GM23338 (cell line): ENCODE measurements at regions not wholly inside any gene's neighbourhood (a gene's known extent, or its start where the extent isn't known, plus 50 kb on each side); places are given as distances from the start of the nearest gene placed in this dataset.

Experiments
- ATAC-seq: fragments of 200-7000 bp; cut with Tn5 transposase; 3 replicates; pipeline ENCODE4 v1.9.1; 2020
- DNase-seq: peaks from one replicate; pipeline ENCODE4 v3.0.0-alpha.2; 2015; ENCODE audit warnings: low spot score
- H2AFZ ChIP-seq: fragments of 200-600 bp; sonication (generic); 2 replicates; pipeline ENCODE4 v1.8.0; 2016; ENCODE audit warnings: antibody characterized with exemption, mild to moderate bottlenecking, moderate library complexity
- H3F3A ChIP-seq: fragments of 200-600 bp; sonication (generic); replicated peaks from 2 replicates; pipeline ENCODE4 v1.8.0; 2017; ENCODE audit warnings: antibody characterized with exemption, mixed run types, low read depth
- H3K27ac ChIP-seq: fragments of 200-600 bp; sonication (generic); 2 replicates; pipeline ENCODE4 v1.6.1; 2016; ENCODE audit warnings: low read depth
- H3K27me3 ChIP-seq: fragments of 200-600 bp; sonication (generic); 2 replicates; pipeline ENCODE4 v1.8.0; 2016; ENCODE audit warnings: mild to moderate bottlenecking, mixed run types, moderate library complexity; ENCODE audit not compliant: insufficient read depth
- H3K36me3 ChIP-seq: fragments of 200-600 bp; sonication (generic); 2 replicates; pipeline ENCODE4 v1.8.0; 2016; ENCODE audit warnings: mild to moderate bottlenecking; ENCODE audit not compliant: insufficient read depth
- H3K4me1 ChIP-seq: fragments of 200-600 bp; sonication (generic); 2 replicates; pipeline ENCODE4 v1.8.0; 2016; ENCODE audit warnings: mild to moderate bottlenecking, moderate library complexity; ENCODE audit not compliant: insufficient read depth
- H3K4me2 ChIP-seq: fragments of 200-600 bp; sonication (generic); 2 replicates; pipeline ENCODE4 v1.7.1; 2017; ENCODE audit warnings: mixed run types
- H3K4me3 ChIP-seq: fragments of 200-600 bp; sonication (generic); 2 replicates; pipeline ENCODE4 v1.6.1; 2016; ENCODE audit warnings: mixed run types
- H3K79me2 ChIP-seq: fragments of 200-600 bp; sonication (generic); replicated peaks from 2 replicates; pipeline ENCODE4 v1.8.0; 2017; ENCODE audit warnings: mild to moderate bottlenecking; ENCODE audit not compliant: insufficient read depth
- H3K9me2 ChIP-seq: fragments of 200-600 bp; sonication (generic); 2 replicates; pipeline ENCODE4 v1.8.0; 2017; ENCODE audit not compliant: insufficient read depth
- H4K20me1 ChIP-seq: fragments of 200-600 bp; sonication (generic); replicated peaks from 2 replicates; pipeline ENCODE4 v1.8.0; 2017; ENCODE audit warnings: mild to moderate bottlenecking; ENCODE audit not compliant: insufficient read depth
- H3K27ac Mint-ChIP-seq: 2 replicates; pipeline ENCODE4 v1.8.0; 2020; ENCODE audit warnings: inconsistent platforms, mild to moderate bottlenecking, moderate library complexity, mixed read lengths
- H3K27me3 Mint-ChIP-seq: 3 replicates; pipeline ENCODE4 v1.8.0; 2022; ENCODE audit warnings: low read depth, mild to moderate bottlenecking, moderate library complexity, mixed read lengths, inconsistent platforms; ENCODE audit not compliant: insufficient read depth, poor library complexity
- H3K36me3 Mint-ChIP-seq: 3 replicates; pipeline ENCODE4 v1.8.0; 2021; ENCODE audit warnings: low read depth, mild to moderate bottlenecking, inconsistent platforms, moderate library complexity, mixed read lengths
- H3K4me1 Mint-ChIP-seq: 3 replicates; pipeline ENCODE4 v1.8.0; 2020; ENCODE audit warnings: mild to moderate bottlenecking, inconsistent platforms, mixed read lengths
- H3K4me3 Mint-ChIP-seq: 3 replicates; pipeline ENCODE4 v1.8.0; 2021; ENCODE audit warnings: moderate library complexity, mild to moderate bottlenecking, inconsistent platforms, mixed read lengths
- H3K9me3 Mint-ChIP-seq: 3 replicates; pipeline ENCODE4 v1.8.0; 2020; ENCODE audit warnings: moderate library complexity, mild to moderate bottlenecking, inconsistent platforms, mixed read lengths
- CREB1 ChIP-seq: fragments of 250-450 bp; sonication (Bioruptor Pico); IDR thresholded peaks from 2 replicates; pipeline ENCODE4 v1.5.0; 2020; ENCODE audit warnings: low read depth, mild to moderate bottlenecking, moderate library complexity
- EZH2 ChIP-seq: fragments of 200-600 bp; sonication (generic); IDR thresholded peaks from one replicate; pipeline ENCODE4 v1.8.0; 2017; ENCODE audit warnings: antibody characterized with exemption, mild to moderate bottlenecking, low read depth; ENCODE audit not compliant: unreplicated experiment
- EZH2phosphoT487 ChIP-seq: fragments of 200-600 bp; sonication (generic); IDR thresholded peaks from one replicate; pipeline ENCODE4 v1.8.1; 2018; ENCODE audit warnings: antibody characterized with exemption; ENCODE audit not compliant: unreplicated experiment
- JUNB ChIP-seq: IDR thresholded peaks from one replicate; pipeline ENCODE4 v1.6.1; 2016; ENCODE audit warnings: antibody characterized with exemption; ENCODE audit not compliant: unreplicated experiment
- NANOG ChIP-seq: IDR thresholded peaks from 2 replicates; pipeline ENCODE4 v1.6.1; 2016; ENCODE audit warnings: antibody characterized with exemption, borderline replicate concordance
- POLR2AphosphoS5 ChIP-seq: IDR thresholded peaks from 2 replicates; pipeline ENCODE4 v1.6.1; 2016; ENCODE audit warnings: antibody characterized with exemption, low read depth
- STAT1 ChIP-seq: IDR thresholded peaks from one replicate; pipeline ENCODE4 v1.6.1; 2016; ENCODE audit warnings: antibody characterized with exemption; ENCODE audit not compliant: unreplicated experiment
- ZNF114 ChIP-seq: fragments of 250-450 bp; sonication (Bioruptor Pico); IDR thresholded peaks from 2 replicates; pipeline ENCODE4 v1.5.0; 2020; ENCODE audit warnings: mild to moderate bottlenecking, moderate library complexity
- ZNF331 ChIP-seq: fragments of 250-450 bp; sonication (Bioruptor Pico); IDR thresholded peaks from 2 replicates; pipeline ENCODE4 v1.5.0; 2020; ENCODE audit warnings: low read depth, mild to moderate bottlenecking, moderate library complexity
- TF ChIP-seq, protein P1 (sequence below): IDR thresholded peaks from 2 replicates; pipeline ENCODE4 v1.6.1; 2016; ENCODE audit warnings: antibody characterized with exemption
- TF ChIP-seq, protein P2 (sequence below), 2 experiments: fragments of 200-600 bp in 1 of 2; sonication (generic) in 1 of 2; conservative IDR thresholded peaks; 2 replicates each; pipeline versions ENCODE4 v1.5.1 to v1.6.1; 2016 to 2017; ENCODE audit warnings: antibody characterized with exemption in 2 of 2, low read depth in 2 of 2, mild to moderate bottlenecking in 2 of 2, moderate library complexity in 1 of 2
- TF ChIP-seq, protein P3 (sequence below): IDR thresholded peaks from one replicate; pipeline ENCODE4 v1.6.1; 2018; ENCODE audit warnings: antibody characterized with exemption; ENCODE audit not compliant: unreplicated experiment
- TF ChIP-seq, protein P4 (sequence below): fragments of 250-450 bp; sonication (Bioruptor Pico); IDR thresholded peaks from 2 replicates; pipeline ENCODE4 v1.5.0; 2020; ENCODE audit warnings: mild to moderate bottlenecking, moderate library complexity

DNA sequence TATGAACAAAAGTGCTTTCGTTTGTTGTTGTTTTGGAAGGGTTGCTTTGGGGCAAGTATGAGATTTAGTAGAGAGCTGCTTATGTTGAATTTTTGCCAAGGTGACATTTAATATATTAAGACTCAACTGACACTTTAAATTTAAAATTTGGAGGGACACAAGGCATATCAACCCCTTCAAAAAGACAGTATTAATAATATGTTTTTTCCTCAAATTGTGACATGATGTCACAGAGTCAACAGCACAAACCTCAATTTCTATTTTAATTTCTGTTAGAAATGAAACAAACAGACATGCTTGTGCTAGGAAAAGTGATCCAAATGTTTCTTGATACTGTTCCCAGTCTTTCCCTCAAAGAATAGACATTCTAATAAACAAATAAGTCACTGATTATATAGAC lies 218.9 kb downstream of the CYRIA start:
- H3K27me3 Mint-ChIP-seq, result no peaks in the 10 kb centered on the region
- Histone ChIP-seq H3K27me3 (no peaks in the 10 kb centered on the region), H3K36me3 (no peaks in the 10 kb centered on the region), H3K4me3 (no peak overlapping the region), H3K4me2 (no peak overlapping the region), H3K9me2 (peaks cover 7% of the 10 kb centered on the region; the same call in 1 of the 2 replicates), H3F3A (no peaks in the 10 kb centered on the region), H4K20me1 (no peaks in the 10 kb centered on the region), H3K4me1 (no peaks in the 10 kb centered on the region), H2AFZ (no peak overlapping the region), H3K27ac (no peak overlapping the region), H3K79me2 (no peaks in the 10 kb centered on the region)
- ATAC-seq, result no peak
- no peak for TF ChIP-seq POLR2AphosphoS5
- TF ChIP-seq ZNF331 (CRISPR knock-in tag), result no peak
- TF ChIP-seq NANOG, result no peak
- no peak for TF ChIP-seq JUNB
- TF ChIP-seq EZH2phosphoT487, result no peak
- TF ChIP-seq STAT1, result no peak
- TF ChIP-seq, protein P1, sequence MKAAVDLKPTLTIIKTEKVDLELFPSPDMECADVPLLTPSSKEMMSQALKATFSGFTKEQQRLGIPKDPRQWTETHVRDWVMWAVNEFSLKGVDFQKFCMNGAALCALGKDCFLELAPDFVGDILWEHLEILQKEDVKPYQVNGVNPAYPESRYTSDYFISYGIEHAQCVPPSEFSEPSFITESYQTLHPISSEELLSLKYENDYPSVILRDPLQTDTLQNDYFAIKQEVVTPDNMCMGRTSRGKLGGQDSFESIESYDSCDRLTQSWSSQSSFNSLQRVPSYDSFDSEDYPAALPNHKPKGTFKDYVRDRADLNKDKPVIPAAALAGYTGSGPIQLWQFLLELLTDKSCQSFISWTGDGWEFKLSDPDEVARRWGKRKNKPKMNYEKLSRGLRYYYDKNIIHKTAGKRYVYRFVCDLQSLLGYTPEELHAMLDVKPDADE, result no peak
- TF ChIP-seq, protein P2, sequence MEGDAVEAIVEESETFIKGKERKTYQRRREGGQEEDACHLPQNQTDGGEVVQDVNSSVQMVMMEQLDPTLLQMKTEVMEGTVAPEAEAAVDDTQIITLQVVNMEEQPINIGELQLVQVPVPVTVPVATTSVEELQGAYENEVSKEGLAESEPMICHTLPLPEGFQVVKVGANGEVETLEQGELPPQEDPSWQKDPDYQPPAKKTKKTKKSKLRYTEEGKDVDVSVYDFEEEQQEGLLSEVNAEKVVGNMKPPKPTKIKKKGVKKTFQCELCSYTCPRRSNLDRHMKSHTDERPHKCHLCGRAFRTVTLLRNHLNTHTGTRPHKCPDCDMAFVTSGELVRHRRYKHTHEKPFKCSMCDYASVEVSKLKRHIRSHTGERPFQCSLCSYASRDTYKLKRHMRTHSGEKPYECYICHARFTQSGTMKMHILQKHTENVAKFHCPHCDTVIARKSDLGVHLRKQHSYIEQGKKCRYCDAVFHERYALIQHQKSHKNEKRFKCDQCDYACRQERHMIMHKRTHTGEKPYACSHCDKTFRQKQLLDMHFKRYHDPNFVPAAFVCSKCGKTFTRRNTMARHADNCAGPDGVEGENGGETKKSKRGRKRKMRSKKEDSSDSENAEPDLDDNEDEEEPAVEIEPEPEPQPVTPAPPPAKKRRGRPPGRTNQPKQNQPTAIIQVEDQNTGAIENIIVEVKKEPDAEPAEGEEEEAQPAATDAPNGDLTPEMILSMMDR (conservative IDR thresholded peaks at IDR 0.05; ENCODE audit: low read depth in 2 of 2), result no peak
- TF ChIP-seq CREB1 (CRISPR knock-in tag), result no peak
- no peak for TF ChIP-seq ZNF114
- TF ChIP-seq, protein P3, sequence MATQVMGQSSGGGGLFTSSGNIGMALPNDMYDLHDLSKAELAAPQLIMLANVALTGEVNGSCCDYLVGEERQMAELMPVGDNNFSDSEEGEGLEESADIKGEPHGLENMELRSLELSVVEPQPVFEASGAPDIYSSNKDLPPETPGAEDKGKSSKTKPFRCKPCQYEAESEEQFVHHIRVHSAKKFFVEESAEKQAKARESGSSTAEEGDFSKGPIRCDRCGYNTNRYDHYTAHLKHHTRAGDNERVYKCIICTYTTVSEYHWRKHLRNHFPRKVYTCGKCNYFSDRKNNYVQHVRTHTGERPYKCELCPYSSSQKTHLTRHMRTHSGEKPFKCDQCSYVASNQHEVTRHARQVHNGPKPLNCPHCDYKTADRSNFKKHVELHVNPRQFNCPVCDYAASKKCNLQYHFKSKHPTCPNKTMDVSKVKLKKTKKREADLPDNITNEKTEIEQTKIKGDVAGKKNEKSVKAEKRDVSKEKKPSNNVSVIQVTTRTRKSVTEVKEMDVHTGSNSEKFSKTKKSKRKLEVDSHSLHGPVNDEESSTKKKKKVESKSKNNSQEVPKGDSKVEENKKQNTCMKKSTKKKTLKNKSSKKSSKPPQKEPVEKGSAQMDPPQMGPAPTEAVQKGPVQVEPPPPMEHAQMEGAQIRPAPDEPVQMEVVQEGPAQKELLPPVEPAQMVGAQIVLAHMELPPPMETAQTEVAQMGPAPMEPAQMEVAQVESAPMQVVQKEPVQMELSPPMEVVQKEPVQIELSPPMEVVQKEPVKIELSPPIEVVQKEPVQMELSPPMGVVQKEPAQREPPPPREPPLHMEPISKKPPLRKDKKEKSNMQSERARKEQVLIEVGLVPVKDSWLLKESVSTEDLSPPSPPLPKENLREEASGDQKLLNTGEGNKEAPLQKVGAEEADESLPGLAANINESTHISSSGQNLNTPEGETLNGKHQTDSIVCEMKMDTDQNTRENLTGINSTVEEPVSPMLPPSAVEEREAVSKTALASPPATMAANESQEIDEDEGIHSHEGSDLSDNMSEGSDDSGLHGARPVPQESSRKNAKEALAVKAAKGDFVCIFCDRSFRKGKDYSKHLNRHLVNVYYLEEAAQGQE, result no peak
- TF ChIP-seq EZH2, result no peak
- TF ChIP-seq, protein P4, sequence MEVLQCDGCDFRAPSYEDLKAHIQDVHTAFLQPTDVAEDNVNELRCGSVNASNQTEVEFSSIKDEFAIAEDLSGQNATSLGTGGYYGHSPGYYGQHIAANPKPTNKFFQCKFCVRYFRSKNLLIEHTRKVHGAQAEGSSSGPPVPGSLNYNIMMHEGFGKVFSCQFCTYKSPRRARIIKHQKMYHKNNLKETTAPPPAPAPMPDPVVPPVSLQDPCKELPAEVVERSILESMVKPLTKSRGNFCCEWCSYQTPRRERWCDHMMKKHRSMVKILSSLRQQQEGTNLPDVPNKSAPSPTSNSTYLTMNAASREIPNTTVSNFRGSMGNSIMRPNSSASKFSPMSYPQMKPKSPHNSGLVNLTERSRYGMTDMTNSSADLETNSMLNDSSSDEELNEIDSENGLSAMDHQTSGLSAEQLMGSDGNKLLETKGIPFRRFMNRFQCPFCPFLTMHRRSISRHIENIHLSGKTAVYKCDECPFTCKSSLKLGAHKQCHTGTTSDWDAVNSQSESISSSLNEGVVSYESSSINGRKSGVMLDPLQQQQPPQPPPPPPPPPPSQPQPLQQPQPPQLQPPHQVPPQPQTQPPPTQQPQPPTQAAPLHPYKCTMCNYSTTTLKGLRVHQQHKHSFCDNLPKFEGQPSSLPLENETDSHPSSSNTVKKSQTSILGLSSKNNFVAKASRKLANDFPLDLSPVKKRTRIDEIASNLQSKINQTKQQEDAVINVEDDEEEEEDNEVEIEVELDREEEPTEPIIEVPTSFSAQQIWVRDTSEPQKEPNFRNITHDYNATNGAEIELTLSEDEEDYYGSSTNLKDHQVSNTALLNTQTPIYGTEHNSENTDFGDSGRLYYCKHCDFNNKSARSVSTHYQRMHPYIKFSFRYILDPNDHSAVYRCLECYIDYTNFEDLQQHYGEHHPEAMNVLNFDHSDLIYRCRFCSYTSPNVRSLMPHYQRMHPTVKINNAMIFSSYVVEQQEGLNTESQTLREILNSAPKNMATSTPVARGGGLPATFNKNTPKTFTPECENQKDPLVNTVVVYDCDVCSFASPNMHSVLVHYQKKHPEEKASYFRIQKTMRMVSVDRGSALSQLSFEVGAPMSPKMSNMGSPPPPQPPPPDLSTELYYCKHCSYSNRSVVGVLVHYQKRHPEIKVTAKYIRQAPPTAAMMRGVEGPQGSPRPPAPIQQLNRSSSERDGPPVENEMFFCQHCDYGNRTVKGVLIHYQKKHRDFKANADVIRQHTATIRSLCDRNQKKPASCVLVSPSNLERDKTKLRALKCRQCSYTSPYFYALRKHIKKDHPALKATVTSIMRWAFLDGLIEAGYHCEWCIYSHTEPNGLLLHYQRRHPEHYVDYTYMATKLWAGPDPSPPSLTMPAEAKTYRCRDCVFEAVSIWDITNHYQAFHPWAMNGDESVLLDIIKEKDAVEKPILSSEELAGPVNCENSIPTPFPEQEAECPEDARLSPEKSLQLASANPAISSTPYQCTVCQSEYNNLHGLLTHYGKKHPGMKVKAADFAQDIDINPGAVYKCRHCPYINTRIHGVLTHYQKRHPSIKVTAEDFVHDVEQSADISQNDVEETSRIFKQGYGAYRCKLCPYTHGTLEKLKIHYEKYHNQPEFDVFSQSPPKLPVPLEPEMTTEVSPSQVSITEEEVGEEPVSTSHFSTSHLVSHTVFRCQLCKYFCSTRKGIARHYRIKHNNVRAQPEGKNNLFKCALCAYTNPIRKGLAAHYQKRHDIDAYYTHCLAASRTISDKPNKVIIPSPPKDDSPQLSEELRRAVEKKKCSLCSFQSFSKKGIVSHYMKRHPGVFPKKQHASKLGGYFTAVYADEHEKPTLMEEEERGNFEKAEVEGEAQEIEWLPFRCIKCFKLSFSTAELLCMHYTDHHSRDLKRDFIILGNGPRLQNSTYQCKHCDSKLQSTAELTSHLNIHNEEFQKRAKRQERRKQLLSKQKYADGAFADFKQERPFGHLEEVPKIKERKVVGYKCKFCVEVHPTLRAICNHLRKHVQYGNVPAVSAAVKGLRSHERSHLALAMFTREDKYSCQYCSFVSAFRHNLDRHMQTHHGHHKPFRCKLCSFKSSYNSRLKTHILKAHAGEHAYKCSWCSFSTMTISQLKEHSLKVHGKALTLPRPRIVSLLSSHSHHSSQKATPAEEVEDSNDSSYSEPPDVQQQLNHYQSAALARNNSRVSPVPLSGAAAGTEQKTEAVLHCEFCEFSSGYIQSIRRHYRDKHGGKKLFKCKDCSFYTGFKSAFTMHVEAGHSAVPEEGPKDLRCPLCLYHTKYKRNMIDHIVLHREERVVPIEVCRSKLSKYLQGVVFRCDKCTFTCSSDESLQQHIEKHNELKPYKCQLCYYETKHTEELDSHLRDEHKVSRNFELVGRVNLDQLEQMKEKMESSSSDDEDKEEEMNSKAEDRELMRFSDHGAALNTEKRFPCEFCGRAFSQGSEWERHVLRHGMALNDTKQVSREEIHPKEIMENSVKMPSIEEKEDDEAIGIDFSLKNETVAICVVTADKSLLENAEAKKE (CRISPR knock-in tag), result no peak
- no peaks in the 10 kb centered on the region for H3K36me3 Mint-ChIP-seq
- peaks cover 4% of the 10 kb centered on the region; the same call in 1 of the 3 replicates for H3K4me1 Mint-ChIP-seq
- H3K4me3 Mint-ChIP-seq, result no peak overlapping the region
- no peak for DNase-seq
- H3K9me3 Mint-ChIP-seq, result no peaks in the 10 kb centered on the region
- H3K27ac Mint-ChIP-seq, result no peak overlapping the region
